HK-2 (cell line): ENCODE measurements at regions not wholly inside any gene's neighbourhood (a gene's known extent, or its start where the extent isn't known, plus 50 kb on each side); places are given as distances from the start of the nearest gene placed in this dataset.
"Not testable (repeated sequence)": the region's sequence is repeated elsewhere in the genome, so short reads cannot be mapped to it uniquely, and the experiment has no call there.

Source experiments
- DNase-seq: peaks from one replicate; pipeline ENCODE4 v3.0.0-alpha.2; 2018; ENCODE audit not compliant: unreplicated experiment

GRCh38 chr17:64784353-64785010 is 122.4 kb upstream of the SMURF2 start:
- DNase-seq = no peak

- no peak for DNase-seq
Measured at GRCh38 chr17:64783556-64784352, 121.6 kb upstream of the SMURF2 start.

- no peak for DNase-seq
Measured at GRCh38 chr17:64783031-64783461, 120.9 kb upstream of the SMURF2 start.

GRCh38 chr17:64781810-64782555 is 119.9 kb upstream of the SMURF2 start:
- DNase-seq = no peak

GRCh38 chr17:64781014-64781756 is 119.1 kb upstream of the SMURF2 start:
- peak; percentile 69 for DNase-seq

GRCh38 chr17:64780096-64781013 is 118.2 kb upstream of the SMURF2 start:
- DNase-seq = peak; percentile 55

GRCh38 chr17:64779376-64780095 is 117.4 kb upstream of the SMURF2 start:
- DNase-seq = no peak

- DNase-seq = not testable (repeated sequence)
Measured at GRCh38 chr17:64779098-64779375, 116.9 kb upstream of the SMURF2 start.

GRCh38 chr17:64778240-64779097 is 116.4 kb upstream of the SMURF2 start:
- no peak for DNase-seq

- DNase-seq = no peak
Measured at GRCh38 chr17:64777415-64778239, 115.5 kb upstream of the SMURF2 start.

- peak; percentile 86 for DNase-seq
Measured at GRCh38 chr17:64776720-64777414, 114.8 kb upstream of the SMURF2 start.

GRCh38 chr17:64775701-64776570 is 113.8 kb upstream of the SMURF2 start:
- DNase-seq = no peak

GRCh38 chr17:64774888-64775540 is 112.9 kb upstream of the SMURF2 start:
- no peak for DNase-seq

- peak; percentile 96 for DNase-seq
Measured at GRCh38 chr17:64773836-64774761, 112.0 kb upstream of the SMURF2 start.

GRCh38 chr17:64773386-64773835 is 111.3 kb upstream of the SMURF2 start:
- no peak for DNase-seq
